ENCODE measurements at regions not wholly inside any gene's neighbourhood (a gene's known extent, or its start where the extent isn't known, plus 50 kb on each side); places are given as distances from the start of the nearest gene placed in this dataset.

DNA sequence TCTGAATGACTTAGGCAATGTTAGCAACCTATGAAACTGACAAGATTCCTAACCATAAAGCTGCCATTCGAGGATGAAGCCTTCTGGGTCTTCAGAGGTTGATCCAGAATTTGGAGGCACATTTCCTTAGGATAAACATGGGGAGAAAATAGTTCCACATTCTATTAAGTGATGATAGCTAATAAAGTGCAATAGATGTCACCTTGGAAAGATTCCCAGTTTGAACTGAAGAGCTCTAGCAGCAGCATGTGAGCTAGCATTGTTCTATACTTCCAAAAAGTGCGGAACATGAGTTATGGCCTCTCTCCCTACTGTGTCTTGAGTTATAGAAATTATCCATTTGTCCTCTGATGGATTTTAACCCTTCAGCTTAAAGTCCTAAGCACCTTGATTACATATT lies 991.4 kb upstream of the SLIT2 start:
- TF ChIP-seq SIN3A (IDR thresholded peaks at IDR 0.05; ENCODE audit: borderline replicate concordance, insufficient read depth, low read length), result no peak
- TF ChIP-seq TAF1 (IDR thresholded peaks at IDR 0.05; ENCODE audit: borderline replicate concordance, insufficient read depth, low read length), result no peak

Measured in PFSK-1 (cell line).